Daoy (cell line): ENCODE measurements at regions not wholly inside any gene's neighbourhood (a gene's known extent, or its start where the extent isn't known, plus 50 kb on each side); places are given as distances from the start of the nearest gene placed in this dataset.

Experiments
- DNase-seq: peaks from one replicate; pipeline ENCODE4 v3.0.0-alpha.2; 2015; ENCODE audit warnings: low read depth

- DNase-seq: no peak
Measured at GRCh38 chr2:128689971-128690370, 371.3 kb upstream of the HS6ST1 start.

- DNase-seq: no peak
Measured at GRCh38 chr2:128690431-128690830, 371.8 kb upstream of the HS6ST1 start.

- DNase-seq: no peak
Measured at GRCh38 chr2:128690869-128691268, 372.2 kb upstream of the HS6ST1 start.

GRCh38 chr2:128691526-128691925 is 372.9 kb upstream of the HS6ST1 start:
- no peak for DNase-seq

- no peak for DNase-seq
Measured at GRCh38 chr2:128692895-128693742, 374.5 kb upstream of the HS6ST1 start.

GRCh38 chr2:128693743-128694029 is 375.0 kb upstream of the HS6ST1 start:
- no peak for DNase-seq

- no peak for DNase-seq
Measured at GRCh38 chr2:128695646-128696220, 377.1 kb upstream of the HS6ST1 start.

GRCh38 chr2:128696421-128696820 is 377.8 kb upstream of the HS6ST1 start:
- DNase-seq: no peak

- DNase-seq: no peak
Measured at GRCh38 chr2:128701418-128701817, 382.8 kb upstream of the HS6ST1 start.

GRCh38 chr2:128702616-128703015 is 383.9 kb upstream of the HS6ST1 start:
- DNase-seq: no peak

- DNase-seq: no peak
Measured at GRCh38 chr2:128708106-128708816, 389.6 kb upstream of the HS6ST1 start.

GRCh38 chr2:128710242-128710641 is 391.6 kb upstream of the HS6ST1 start:
- no peak for DNase-seq

- DNase-seq: no peak
Measured at GRCh38 chr2:128710729-128711128, 392.1 kb upstream of the HS6ST1 start.

- no peak for DNase-seq
Measured at GRCh38 chr2:128714285-128714684, 395.6 kb upstream of the HS6ST1 start.

GRCh38 chr2:128714851-128715312 is 396.2 kb upstream of the HS6ST1 start:
- no peak for DNase-seq

- no peak for DNase-seq
Measured at GRCh38 chr2:128715360-128715759, 396.7 kb upstream of the HS6ST1 start.

- no peak for DNase-seq
Measured at GRCh38 chr2:128716299-128716721, 397.6 kb upstream of the HS6ST1 start.

- no peak for DNase-seq
Measured at GRCh38 chr2:128717758-128718710, 399.4 kb upstream of the HS6ST1 start.

- DNase-seq: no peak
Measured at GRCh38 chr2:128720080-128721022, 401.7 kb upstream of the HS6ST1 start.

GRCh38 chr2:128721096-128721495 is 402.4 kb upstream of the HS6ST1 start:
- DNase-seq: no peak

GRCh38 chr2:128722489-128722888 is 403.8 kb upstream of the HS6ST1 start:
- no peak for DNase-seq
